Left ventricle myocardium superior (tissue), 1 donor: ENCODE measurements at regions not wholly inside any gene's neighbourhood (a gene's known extent, or its start where the extent isn't known, plus 50 kb on each side); places are given as distances from the start of the nearest gene placed in this dataset.
"Not testable (repeated sequence)": the region's sequence is repeated elsewhere in the genome, so short reads cannot be mapped to it uniquely, and the experiment has no call there.

Experiments
- ATAC-seq: fragments of 200-7000 bp; cut with Tn5 transposase; one replicate; pipeline ENCODE4 v1.9.1; 2020; ENCODE audit warnings: mild to moderate bottlenecking, moderate library complexity
- DNase-seq: peaks from one replicate; pipeline ENCODE4 v3.0.0-alpha.2; 2020
- intact Hi-C: fragments of 100-400 bp; cut with micrococcal nuclease; formaldehyde crosslinking; loops from one replicate; pipeline ENCODE4 v1.11.0; 2022
- donor health status: DM: no; HTN: yes; CAD: no; lungs with severe emphysema.

GRCh38 chr1:105362438-105362837, 1612.7 kb downstream of the AMY1C start:
- intact Hi-C loops = no loop called here
- no peak for ATAC-seq
- no peak for DNase-seq

GRCh38 chr1:105368446-105368845, 1618.7 kb downstream of the AMY1C start:
- intact Hi-C loops = no loop called here
- DNase-seq (no peak), ATAC-seq (no peak)

DNA sequence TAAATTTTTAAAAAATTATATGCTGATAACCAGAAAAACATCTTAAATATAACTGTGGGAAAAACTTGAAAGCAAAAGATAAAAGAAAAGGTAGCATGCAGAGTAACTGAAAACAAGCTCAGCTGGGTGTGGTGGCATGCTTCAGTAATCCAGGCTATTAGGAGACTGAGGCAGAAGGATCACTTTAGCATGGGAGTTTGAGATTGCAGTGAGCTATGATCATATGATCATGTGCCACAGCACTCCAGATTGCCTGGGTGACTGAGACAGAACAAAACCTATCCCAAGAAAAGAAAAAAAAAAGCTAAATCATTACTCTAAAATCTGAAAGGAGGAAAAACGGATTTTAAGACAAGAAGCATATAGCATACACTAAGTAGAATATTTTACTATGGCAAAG, 1624.0 kb downstream of the AMY1C start:
- intact Hi-C loops = no loop called here
- no peak for DNase-seq
- no peak for ATAC-seq

DNA sequence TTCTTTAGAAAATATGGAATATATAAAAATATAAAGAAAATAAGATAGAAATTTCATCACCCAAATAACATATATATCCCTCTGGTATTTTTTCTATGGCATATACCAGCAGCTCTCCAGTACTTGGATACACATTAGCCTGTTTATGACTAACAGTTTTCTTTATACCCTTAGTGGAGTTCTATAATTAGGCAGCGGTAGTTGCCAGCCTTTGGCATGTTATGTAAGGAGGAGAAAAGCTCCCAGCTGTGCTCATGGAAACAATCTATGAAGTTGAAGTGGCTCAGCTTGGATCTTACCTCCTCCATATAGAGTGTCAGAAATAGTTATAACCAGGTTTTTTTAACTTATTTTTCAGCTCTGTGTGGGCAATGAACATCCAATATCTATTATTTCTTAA, 1636.8 kb downstream of the AMY1C start:
- intact Hi-C loops = no loop called here
- DNase-seq = no peak
- ATAC-seq = peak; percentile 85

DNA sequence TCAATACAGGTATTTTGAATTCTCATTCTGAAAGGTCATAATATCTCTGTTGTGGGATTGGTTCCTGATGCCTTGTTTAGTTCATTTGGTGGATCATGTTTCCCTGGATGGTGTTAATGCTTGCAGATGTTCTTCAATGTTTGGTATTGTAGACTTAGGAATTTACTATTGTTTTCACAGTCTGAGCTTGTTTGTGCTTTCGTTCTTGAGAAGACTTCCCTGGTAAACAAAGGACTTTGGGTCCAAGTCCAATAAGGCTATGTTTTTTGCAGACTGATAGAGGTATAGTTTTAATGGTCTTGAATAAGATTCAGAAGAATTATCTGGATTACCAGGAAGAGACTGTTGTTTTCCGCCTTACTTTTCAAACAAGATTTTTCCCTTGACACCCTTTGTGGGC, 1646.3 kb downstream of the AMY1C start:
- ATAC-seq = no peak
- intact Hi-C loops = no loop called here
- DNase-seq = no peak

DNA sequence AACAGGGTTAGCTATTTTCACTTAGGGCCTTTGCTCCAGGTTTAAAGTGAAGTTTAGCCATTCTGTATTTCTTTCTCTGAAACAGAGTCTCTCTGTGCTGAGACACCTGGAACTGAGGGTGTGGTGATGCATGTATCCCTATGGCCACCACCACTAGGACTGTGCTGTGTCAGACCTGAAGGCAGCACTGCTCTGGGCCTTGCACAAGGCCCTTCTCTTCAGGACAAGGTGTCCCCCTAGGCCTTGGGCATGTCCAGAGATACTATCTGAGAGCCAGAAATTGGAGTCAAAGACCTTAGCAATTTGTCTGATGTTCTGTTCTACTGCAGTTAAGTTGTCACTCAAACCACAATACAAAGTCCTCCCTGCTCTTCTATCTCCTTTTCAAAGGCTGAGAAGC, 1649.2 kb downstream of the AMY1C start:
- DNase-seq (no peak), ATAC-seq (no peak)
- intact Hi-C loops = no loop called here

DNA sequence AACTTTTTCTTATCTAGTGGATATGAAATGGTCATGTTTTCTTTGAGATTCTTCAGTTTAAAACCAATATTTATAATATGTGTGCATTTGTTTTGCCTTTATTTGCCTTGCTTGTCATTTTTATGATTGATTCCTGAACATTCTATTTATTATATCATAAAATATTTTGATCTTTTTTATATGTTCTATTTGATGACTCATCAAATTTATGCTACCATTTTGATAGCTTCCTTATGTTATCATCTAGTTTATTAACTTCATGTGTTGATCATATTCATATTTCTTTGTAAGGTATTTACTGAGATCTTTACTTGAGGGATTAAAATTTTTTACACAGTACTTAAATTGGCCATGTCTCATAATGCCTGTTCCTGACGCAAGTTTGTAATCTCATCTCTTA, 1650.0 kb downstream of the AMY1C start:
- ATAC-seq (no peak), DNase-seq (no peak)
- intact Hi-C loops = no loop called here

- intact Hi-C loops = no loop called here
- no peak for DNase-seq
- no peak for ATAC-seq
Observed at GRCh38 chr1:105416261-105416660, 1640.2 kb upstream of the PRMT6 start.

DNA sequence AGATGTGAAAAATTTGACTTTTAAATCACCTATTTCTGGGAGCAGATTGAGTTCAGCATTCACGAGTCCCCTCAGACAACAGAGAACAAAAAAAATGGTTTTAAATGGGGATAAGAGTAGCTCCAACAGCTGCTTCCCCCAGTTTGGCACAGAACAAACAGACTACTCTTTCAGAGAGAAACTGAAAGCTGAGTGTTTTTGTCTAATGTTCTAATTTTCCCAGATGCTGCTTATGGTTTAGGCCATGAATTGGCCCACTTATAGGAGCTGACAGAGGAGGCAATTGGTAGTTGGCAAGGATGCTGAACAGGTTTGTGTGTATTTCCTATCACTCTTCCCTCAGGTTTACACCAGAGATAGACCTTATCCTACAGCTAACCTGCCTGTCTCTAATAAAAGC, 1637.4 kb upstream of the PRMT6 start:
- intact Hi-C loops = no loop called here
- no peak for DNase-seq
- no peak for ATAC-seq

DNA sequence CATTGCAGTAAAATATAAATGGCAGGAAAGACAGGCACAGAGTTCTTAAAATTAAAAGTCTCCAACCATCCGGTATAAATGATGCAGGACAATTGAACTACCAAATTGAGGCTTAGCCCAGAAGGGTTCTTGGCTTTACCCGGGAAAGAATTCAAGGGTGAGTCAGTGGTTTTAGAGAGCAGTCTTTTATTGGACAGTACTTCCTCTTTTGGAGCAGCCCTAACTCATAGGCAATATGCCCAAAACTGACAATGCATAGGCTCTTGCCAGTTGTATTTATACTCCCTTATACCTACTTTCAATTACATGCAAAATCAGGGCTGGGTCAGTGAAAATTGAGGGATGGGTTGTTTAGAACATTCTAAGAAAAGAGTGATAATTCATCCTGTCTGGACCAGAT, 1628.9 kb upstream of the PRMT6 start:
- intact Hi-C loops = no loop called here
- ATAC-seq (no peak), DNase-seq (no peak)

- DNase-seq = no peak
- intact Hi-C loops = no loop called here
- ATAC-seq = no peak
Observed at GRCh38 chr1:105436589-105437259, 1619.8 kb upstream of the PRMT6 start.

- intact Hi-C loops = no loop called here
- ATAC-seq (no peak), DNase-seq (peak; percentile 7)
Observed at GRCh38 chr1:105437847-105438246, 1618.6 kb upstream of the PRMT6 start.

GRCh38 chr1:105442901-105443300, 1613.6 kb upstream of the PRMT6 start:
- intact Hi-C loops = no loop called here
- DNase-seq (no peak), ATAC-seq (no peak)

DNA sequence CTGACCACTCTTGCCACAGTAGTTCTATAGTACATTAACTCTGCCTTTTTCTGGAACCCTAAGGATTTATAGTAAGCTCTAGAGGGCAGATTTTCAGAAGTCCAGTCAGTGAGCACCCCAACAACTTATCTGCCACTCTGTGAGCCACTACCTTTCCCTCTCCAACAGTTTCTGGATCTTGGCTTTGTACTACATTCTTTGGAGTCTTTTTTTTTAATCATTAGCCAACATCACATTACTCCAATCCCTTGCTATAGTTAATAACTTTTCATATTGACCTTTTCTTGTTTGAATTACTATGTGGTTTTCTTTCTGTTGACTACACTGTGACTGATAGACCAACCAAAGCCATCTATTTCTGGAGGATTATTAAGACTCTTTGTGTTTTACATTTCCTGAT, 1596.7 kb upstream of the PRMT6 start:
- intact Hi-C loops = no loop called here
- ATAC-seq (no peak), DNase-seq (no peak)

GRCh38 chr1:105462308-105462707, 1594.2 kb upstream of the PRMT6 start:
- intact Hi-C loops = no loop called here
- no peak for ATAC-seq
- no peak for DNase-seq

DNA sequence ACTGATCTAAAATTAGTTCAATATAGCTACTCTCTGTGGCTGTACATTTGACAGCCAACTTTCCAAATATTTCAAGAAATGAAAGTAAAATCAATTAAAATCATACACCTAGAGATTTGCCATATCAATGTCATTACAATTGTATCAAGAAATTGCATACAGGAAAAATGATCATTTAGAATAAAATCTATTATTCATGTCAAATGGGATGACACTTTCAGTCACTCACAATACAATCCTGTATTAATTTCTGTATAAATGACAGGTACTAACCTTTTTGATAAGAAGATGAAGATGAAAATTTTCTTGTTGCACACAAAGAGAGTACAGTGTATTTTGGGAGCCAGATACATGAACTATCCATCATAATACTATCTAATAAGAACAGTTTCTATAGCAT, 1588.9 kb upstream of the PRMT6 start:
- DNase-seq (no peak), ATAC-seq (no peak)
- intact Hi-C loops = no loop called here

GRCh38 chr1:105470541-105470940, 1585.9 kb upstream of the PRMT6 start:
- intact Hi-C loops, DNase-seq, ATAC-seq: not testable (repeated sequence)

DNA sequence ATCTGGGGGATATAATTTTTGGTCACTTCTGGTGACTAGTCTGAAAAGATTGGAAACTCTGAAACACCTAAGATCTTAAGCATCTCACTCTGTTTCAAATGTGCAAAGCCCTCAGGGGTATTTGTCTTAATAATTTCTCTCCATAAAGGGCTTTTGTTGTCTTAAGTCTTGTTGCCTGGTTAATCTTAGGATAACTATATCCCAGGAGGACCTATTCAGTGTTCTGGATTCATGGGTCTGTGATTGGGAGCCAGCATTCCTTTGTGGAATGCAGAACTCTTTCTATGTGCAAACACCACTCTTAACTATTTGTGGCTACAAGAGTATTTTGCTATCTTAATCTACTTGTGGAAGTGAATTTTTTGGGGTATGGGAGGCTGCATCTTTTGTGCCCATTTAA, 1573.0 kb upstream of the PRMT6 start:
- ATAC-seq (no peak), DNase-seq (no peak)
- intact Hi-C loops = no loop called here

GRCh38 chr1:105485207-105485606, 1571.3 kb upstream of the PRMT6 start:
- no peak for DNase-seq
- no peak for ATAC-seq
- intact Hi-C loops = no loop called here

DNA sequence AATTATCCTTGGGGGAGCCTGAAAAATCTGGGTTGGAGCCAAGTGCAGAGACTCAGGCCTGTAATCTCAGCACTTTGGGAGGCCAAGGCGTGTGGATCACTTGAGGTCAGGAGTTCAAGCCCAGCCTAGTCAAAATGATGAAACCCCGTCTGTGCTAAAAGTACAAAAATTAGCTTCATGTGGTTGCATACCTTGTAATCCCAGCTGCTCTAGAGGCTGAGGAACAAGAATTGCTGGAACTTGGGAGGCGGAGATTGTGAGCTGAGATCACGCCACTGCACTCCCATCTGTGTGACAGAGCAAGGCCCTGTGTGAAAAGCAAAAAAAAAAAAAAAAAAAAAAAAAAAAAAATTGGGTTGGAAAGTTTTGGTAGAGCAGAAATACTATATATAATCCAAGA, 1563.6 kb upstream of the PRMT6 start:
- no peak for DNase-seq
- ATAC-seq = no peak
- intact Hi-C loops = no loop called here

- intact Hi-C loops = no loop called here
- ATAC-seq = no peak
- DNase-seq = no peak
Observed at GRCh38 chr1:105516068-105516467, 1540.4 kb upstream of the PRMT6 start.

- DNase-seq (no peak), ATAC-seq (no peak)
- intact Hi-C loops = no loop called here
Observed at GRCh38 chr1:105533996-105534395, 1522.5 kb upstream of the PRMT6 start.
